PC-9 (cell line): ENCODE measurements at regions not wholly inside any gene's neighbourhood (a gene's known extent, or its start where the extent isn't known, plus 50 kb on each side); places are given as distances from the start of the nearest gene placed in this dataset.

ENCODE experiments used
- EZH2 ChIP-seq: fragments of 200-600 bp; sonication (generic); IDR thresholded peaks from 2 replicates; pipeline ENCODE4 v1.8.0; 2017; ENCODE audit warnings: antibody characterized with exemption, low read depth
- TF ChIP-seq, protein P1 (sequence below): fragments of 200-600 bp; sonication (generic); conservative IDR thresholded peaks from 2 replicates; pipeline ENCODE4 v1.6.1; 2017; ENCODE audit warnings: mixed run types, antibody characterized with exemption, mild to moderate bottlenecking, moderate library complexity

DNA sequence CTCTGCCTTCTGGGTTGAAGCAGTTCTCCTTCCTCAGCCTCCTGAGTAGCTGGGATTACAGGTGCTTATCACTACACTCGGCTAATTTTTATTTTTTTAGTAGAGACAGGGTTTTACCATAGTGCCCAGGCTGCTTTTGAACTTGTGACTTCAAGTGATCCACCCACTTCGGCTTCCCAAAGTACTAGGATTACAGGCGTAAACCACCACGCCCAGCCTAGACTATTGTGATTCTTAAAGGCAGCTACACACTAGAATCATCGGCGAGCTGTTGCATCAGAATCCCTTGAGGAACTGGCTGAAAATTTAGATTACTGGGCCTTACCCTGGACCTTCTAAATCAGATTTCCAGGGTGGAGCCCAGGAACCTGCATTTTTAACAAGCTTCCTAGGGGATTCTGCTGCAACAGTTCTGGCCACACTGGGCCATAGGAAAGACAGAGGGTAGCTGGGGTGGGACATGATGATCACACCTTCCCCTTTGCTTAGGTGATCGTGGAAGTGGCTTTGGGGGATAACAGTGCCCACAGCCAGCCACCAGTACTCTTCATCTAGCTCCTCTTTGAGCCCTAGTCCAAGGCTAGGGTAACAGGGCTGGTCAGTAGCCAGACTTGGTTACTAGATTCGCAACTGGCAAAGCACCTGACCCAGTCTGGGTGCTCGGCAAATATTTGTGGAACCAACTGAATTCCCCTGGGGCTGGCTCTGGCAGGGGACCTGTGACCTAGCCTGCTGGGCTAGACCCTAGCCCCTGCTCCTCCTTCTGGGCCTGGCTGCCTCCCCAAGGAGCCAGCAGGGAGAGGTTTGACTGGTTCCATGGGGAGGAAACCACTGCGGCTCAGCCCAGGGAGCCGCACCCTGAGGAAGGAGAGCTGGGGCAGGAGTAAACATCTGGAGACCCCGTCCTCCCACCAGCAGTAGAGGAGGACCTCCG lies 67.1 kb upstream of the DUSP5 start:
- TF ChIP-seq, protein P1, sequence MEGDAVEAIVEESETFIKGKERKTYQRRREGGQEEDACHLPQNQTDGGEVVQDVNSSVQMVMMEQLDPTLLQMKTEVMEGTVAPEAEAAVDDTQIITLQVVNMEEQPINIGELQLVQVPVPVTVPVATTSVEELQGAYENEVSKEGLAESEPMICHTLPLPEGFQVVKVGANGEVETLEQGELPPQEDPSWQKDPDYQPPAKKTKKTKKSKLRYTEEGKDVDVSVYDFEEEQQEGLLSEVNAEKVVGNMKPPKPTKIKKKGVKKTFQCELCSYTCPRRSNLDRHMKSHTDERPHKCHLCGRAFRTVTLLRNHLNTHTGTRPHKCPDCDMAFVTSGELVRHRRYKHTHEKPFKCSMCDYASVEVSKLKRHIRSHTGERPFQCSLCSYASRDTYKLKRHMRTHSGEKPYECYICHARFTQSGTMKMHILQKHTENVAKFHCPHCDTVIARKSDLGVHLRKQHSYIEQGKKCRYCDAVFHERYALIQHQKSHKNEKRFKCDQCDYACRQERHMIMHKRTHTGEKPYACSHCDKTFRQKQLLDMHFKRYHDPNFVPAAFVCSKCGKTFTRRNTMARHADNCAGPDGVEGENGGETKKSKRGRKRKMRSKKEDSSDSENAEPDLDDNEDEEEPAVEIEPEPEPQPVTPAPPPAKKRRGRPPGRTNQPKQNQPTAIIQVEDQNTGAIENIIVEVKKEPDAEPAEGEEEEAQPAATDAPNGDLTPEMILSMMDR, result no peak
- TF ChIP-seq EZH2, result no peak
